Colonic mucosa (tissue), 4 donors: ENCODE measurements at regions not wholly inside any gene's neighbourhood (a gene's known extent, or its start where the extent isn't known, plus 50 kb on each side); places are given as distances from the start of the nearest gene placed in this dataset.

Experiments used
- DNase-seq: peaks from one replicate; pipeline ENCODE4 v3.0.0-alpha.2; 2020
- H3K27ac ChIP-seq: fragments of 200-600 bp; one replicate; pipeline ENCODE4 v1.8.0; 2021
- H3K27me3 ChIP-seq: fragments of 200-600 bp; one replicate; pipeline ENCODE4 v1.8.0; 2021
- H3K36me3 ChIP-seq: fragments of 200-600 bp; one replicate; pipeline ENCODE4 v1.8.0; 2021
- H3K4me1 ChIP-seq: fragments of 200-600 bp; one replicate; pipeline ENCODE4 v1.8.0; 2021; ENCODE audit warnings: mild to moderate bottlenecking
- H3K4me3 ChIP-seq: fragments of 200-600 bp; one replicate; pipeline ENCODE4 v1.8.0; 2021
- H3K9ac ChIP-seq, 2 donors: one replicate each; pipeline ENCODE4 v1.7.0; 2013; ENCODE audit warnings: control low read depth in 2 of 2, low read depth in 2 of 2, low read length in 2 of 2
- H3K9me3 ChIP-seq: fragments of 200-600 bp; one replicate; pipeline ENCODE4 v1.8.0; 2021
- CTCF ChIP-seq: fragments of 200-600 bp; IDR thresholded peaks from one replicate; pipeline ENCODE4 v1.8.0; 2022; ENCODE audit warnings: antibody characterized with exemption, mild to moderate bottlenecking
- intact Hi-C: fragments of 100-400 bp; cut with DNase I; formaldehyde crosslinking; loops from one replicate; pipeline ENCODE4 v1.14.1; 2022
- donor health status: healthy.
- donor health status: DM: no; HTN: no; CAD: no.
- donor health status: DM: no; HTN: no; CAD: no.

GRCh38 chr5:62007457-62007856, 298.5 kb upstream of the KIF2A start:
- H3K9me3 ChIP-seq = no peaks in the 10 kb centered on the region

GRCh38 chr5:62011089-62011664, 294.8 kb upstream of the KIF2A start:
- no peak for TF ChIP-seq CTCF
- no peaks in the 10 kb centered on the region for H3K4me1 ChIP-seq
- no peak overlapping the region for H3K4me3 ChIP-seq
- no peak overlapping the region for H3K9ac ChIP-seq
- intact Hi-C loops = no loop called here
- no peaks in the 10 kb centered on the region for H3K9me3 ChIP-seq
- DNase-seq = no peak
- no peaks in the 10 kb centered on the region for H3K27me3 ChIP-seq
- H3K36me3 ChIP-seq = no peaks in the 10 kb centered on the region
- no peak overlapping the region for H3K27ac ChIP-seq

More at GRCh38 chr5:62007457-62007856, 298.5 kb upstream of the KIF2A start:
- Histone ChIP-seq H3K4me1 (no peaks in the 10 kb centered on the region), H3K36me3 (no peaks in the 10 kb centered on the region), H3K27ac (no peak overlapping the region), H3K9ac (no peak overlapping the region), H3K4me3 (no peak overlapping the region), H3K27me3 (no peaks in the 10 kb centered on the region)
- no peak for TF ChIP-seq CTCF
- DNase-seq = no peak
- intact Hi-C loops = no loop called here

DNA sequence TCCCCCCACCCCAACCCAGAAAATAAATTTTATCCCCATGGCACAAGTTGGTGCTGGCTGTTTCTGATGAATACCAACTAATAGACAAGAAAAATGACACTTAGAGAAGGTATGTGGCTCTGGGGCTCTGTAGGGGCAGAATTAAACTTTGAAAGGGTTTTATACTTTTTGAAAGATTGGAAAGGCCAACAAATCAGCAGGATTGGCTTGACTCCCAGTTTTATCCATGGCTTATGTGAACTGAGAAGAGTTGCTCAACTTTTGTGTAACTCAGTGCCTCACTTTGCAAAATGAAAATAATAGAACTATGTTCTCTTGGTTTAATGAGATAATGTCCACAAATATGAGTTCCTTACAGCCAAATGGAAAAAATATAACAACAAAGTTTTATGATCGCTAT, 288.9 kb upstream of the KIF2A start:
- no peak for TF ChIP-seq CTCF
- no peaks in the 10 kb centered on the region for H3K36me3 ChIP-seq
- no peak for DNase-seq
- no peaks in the 10 kb centered on the region for H3K9me3 ChIP-seq
- H3K9ac ChIP-seq = no peak overlapping the region
- no peaks in the 10 kb centered on the region for H3K4me1 ChIP-seq
- intact Hi-C loops = no loop called here
- no peak overlapping the region for H3K27ac ChIP-seq
- no peak overlapping the region for H3K4me3 ChIP-seq
- no peaks in the 10 kb centered on the region for H3K27me3 ChIP-seq

DNA sequence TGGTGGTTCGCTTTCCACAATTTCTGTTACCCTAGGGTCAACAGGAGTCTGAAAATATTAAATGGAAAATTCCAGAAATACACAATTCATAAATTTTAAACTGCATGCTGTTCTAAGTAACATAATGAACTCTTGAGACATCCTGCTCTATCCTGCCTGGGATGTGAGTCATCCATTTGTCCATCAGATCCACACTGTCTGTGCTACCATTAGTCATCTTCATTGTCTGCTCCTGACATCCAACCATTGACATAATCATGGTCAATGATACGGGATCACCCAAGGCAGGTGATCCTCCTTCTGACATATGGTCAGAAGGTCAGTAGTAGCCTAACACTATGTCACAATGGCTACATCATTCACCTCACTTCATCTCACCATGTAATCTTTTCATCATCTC, 276.7 kb upstream of the KIF2A start:
- H3K9ac ChIP-seq = no peak overlapping the region
- no peaks in the 10 kb centered on the region for H3K27me3 ChIP-seq
- no peaks in the 10 kb centered on the region for H3K36me3 ChIP-seq
- no peak for TF ChIP-seq CTCF
- no peak overlapping the region for H3K4me3 ChIP-seq
- no peak for DNase-seq
- intact Hi-C loops = no loop called here
- H3K4me1 ChIP-seq = no peaks in the 10 kb centered on the region
- H3K9me3 ChIP-seq = no peaks in the 10 kb centered on the region
- H3K27ac ChIP-seq = no peak overlapping the region

GRCh38 chr5:62030326-62030725, 275.7 kb upstream of the KIF2A start:
- intact Hi-C loops = no loop called here
- no peak for TF ChIP-seq CTCF
- Histone ChIP-seq H3K4me3 (no peak overlapping the region), H3K9me3 (no peaks in the 10 kb centered on the region), H3K27me3 (no peaks in the 10 kb centered on the region), H3K27ac (no peak overlapping the region), H3K9ac (no peak overlapping the region), H3K36me3 (no peaks in the 10 kb centered on the region), H3K4me1 (no peaks in the 10 kb centered on the region)
- DNase-seq = no peak

- TF ChIP-seq CTCF = no peak
- no peak for DNase-seq
- H3K27ac ChIP-seq = no peak overlapping the region
Observed at GRCh38 chr5:62038024-62038423, 268.0 kb upstream of the KIF2A start.

More at GRCh38 chr5:62038024-62038423, 268.0 kb upstream of the KIF2A start:
- no peaks in the 10 kb centered on the region for H3K27me3 ChIP-seq
- H3K9ac ChIP-seq = no peak overlapping the region
- no peaks in the 10 kb centered on the region for H3K36me3 ChIP-seq
- intact Hi-C loops = no loop called here
- no peaks in the 10 kb centered on the region for H3K9me3 ChIP-seq
- no peak overlapping the region for H3K4me3 ChIP-seq
- no peaks in the 10 kb centered on the region for H3K4me1 ChIP-seq
